WTC11 (cell line): ENCODE measurements at regions not wholly inside any gene's neighbourhood (a gene's known extent, or its start where the extent isn't known, plus 50 kb on each side); places are given as distances from the start of the nearest gene placed in this dataset.
A peak's percentile ranks its signal among the peaks of the same experiment; 100 is the strongest.

ENCODE experiments used
- ATAC-seq: fragments of 200-7000 bp; cut with Tn5 transposase; 2 replicates; pipeline ENCODE4 v1.10.0; 2021; ENCODE audit warnings: mild to moderate bottlenecking, moderate library complexity
- CTCF ChIA-PET: fragments of 300-600 bp; sonication (Branson Sonifier 250); formaldehyde crosslinking; loops from one replicate; lab custom pipeline; 2021; ENCODE audit warnings: antibody characterized with exemption; lab: Charles Lee
- POLR2A ChIA-PET: fragments of 350-600 bp; sonication (Branson Sonifier 250); formaldehyde crosslinking; loops from one replicate; lab custom pipeline; 2021; ENCODE audit warnings: antibody characterized with exemption; lab: Charles Lee
- DNase-seq: peaks from one replicate; pipeline ENCODE4 v3.0.0; 2021; ENCODE audit warnings: low spot score
- H3K27ac Mint-ChIP-seq: 2 replicates; pipeline ENCODE4 v1.8.0; 2021; ENCODE audit warnings: mixed read lengths
- H3K27me3 Mint-ChIP-seq: 2 replicates; pipeline ENCODE4 v1.8.0; 2021; ENCODE audit warnings: low read depth, mild to moderate bottlenecking, moderate library complexity, mixed read lengths
- H3K36me3 Mint-ChIP-seq: 2 replicates; pipeline ENCODE4 v1.8.0; 2021; ENCODE audit warnings: mixed read lengths
- H3K4me1 Mint-ChIP-seq: 2 replicates; pipeline ENCODE4 v1.8.0; 2022; ENCODE audit warnings: mixed read lengths
- H3K4me3 Mint-ChIP-seq: 2 replicates; pipeline ENCODE4 v1.8.0; 2021; ENCODE audit warnings: mild to moderate bottlenecking, moderate library complexity, mixed read lengths
- H3K9me3 Mint-ChIP-seq: 2 replicates; pipeline ENCODE4 v1.8.0; 2021; ENCODE audit warnings: mixed read lengths
- CREM ChIP-seq: sonication (generic); formaldehyde crosslinking; IDR thresholded peaks from 2 replicates; pipeline ENCODE4 v1.8.1; 2022; ENCODE audit warnings: mild to moderate bottlenecking, missing genetic modification reagents, moderate library complexity
- EMX1 ChIP-seq: fragments of 250-450 bp; sonication (Bioruptor Pico); IDR thresholded peaks from 2 replicates; pipeline ENCODE4 v1.8.0; 2021; ENCODE audit warnings: mild to moderate bottlenecking
- ETV6 ChIP-seq: sonication (generic); formaldehyde crosslinking; IDR thresholded peaks from 2 replicates; pipeline ENCODE4 v1.8.1; 2022; ENCODE audit warnings: mild to moderate bottlenecking, missing genetic modification reagents
- IRF2 ChIP-seq: sonication (generic); formaldehyde crosslinking; IDR thresholded peaks from 2 replicates; pipeline ENCODE4 v1.8.0; 2022; ENCODE audit warnings: low read depth, missing genetic modification reagents, borderline replicate concordance
- NFATC4 ChIP-seq: fragments of 250-450 bp; sonication (Bioruptor Pico); IDR thresholded peaks from 2 replicates; pipeline ENCODE4 v1.9.0; 2021; ENCODE audit warnings: mild to moderate bottlenecking
- NFE2L1 ChIP-seq: sonication (generic); formaldehyde crosslinking; IDR thresholded peaks from 2 replicates; pipeline ENCODE4 v1.8.1; 2023; ENCODE audit warnings: missing genetic modification reagents
- NR3C1 ChIP-seq: sonication (generic); formaldehyde crosslinking; conservative IDR thresholded peaks from 2 replicates; pipeline ENCODE4 v1.8.1; 2023; ENCODE audit warnings: low read depth, mild to moderate bottlenecking, missing genetic modification reagents
- OVOL2 ChIP-seq: fragments of 250-450 bp; sonication (Bioruptor Pico); IDR thresholded peaks from 2 replicates; pipeline ENCODE4 v1.9.0; 2021; ENCODE audit warnings: mild to moderate bottlenecking, borderline replicate concordance
- PRRX2 ChIP-seq: fragments of 250-450 bp; sonication (Bioruptor Pico); IDR thresholded peaks from 2 replicates; pipeline ENCODE4 v1.8.0; 2021; ENCODE audit warnings: mild to moderate bottlenecking
- RORB ChIP-seq: fragments of 250-450 bp; sonication (Bioruptor Pico); IDR thresholded peaks from 2 replicates; pipeline ENCODE4 v1.9.0; 2021; ENCODE audit warnings: mild to moderate bottlenecking
- SP1 ChIP-seq: sonication (generic); formaldehyde crosslinking; conservative IDR thresholded peaks from 2 replicates; pipeline ENCODE4 v1.8.1; 2022; ENCODE audit warnings: missing genetic modification reagents
- ZNF138 ChIP-seq: sonication (generic); formaldehyde crosslinking; conservative IDR thresholded peaks from 2 replicates; pipeline ENCODE4 v1.8.1; 2022; ENCODE audit warnings: mild to moderate bottlenecking, moderate library complexity, missing genetic modification reagents
- ZNF263 ChIP-seq: sonication (generic); formaldehyde crosslinking; IDR thresholded peaks from 2 replicates; pipeline ENCODE4 v1.8.1; 2022; ENCODE audit warnings: low read depth, mild to moderate bottlenecking, moderate library complexity, missing genetic modification reagents
- ZNF396 ChIP-seq: fragments of 250-450 bp; sonication (Bioruptor Pico); IDR thresholded peaks from 2 replicates; pipeline ENCODE4 v1.8.0; 2021; ENCODE audit warnings: mild to moderate bottlenecking, moderate library complexity, borderline replicate concordance
- ZNF423 ChIP-seq: fragments of 250-450 bp; sonication (Bioruptor Pico); IDR thresholded peaks from 2 replicates; pipeline ENCODE4 v2.1.2; 2022; ENCODE audit warnings: mild to moderate bottlenecking, moderate library complexity
- TF ChIP-seq, protein P1 (sequence below): fragments of 250-450 bp; sonication (Bioruptor Pico); IDR thresholded peaks from 2 replicates; pipeline ENCODE4 v1.9.0; 2021; ENCODE audit warnings: mild to moderate bottlenecking
- TF ChIP-seq, protein P2 (sequence below): sonication (generic); formaldehyde crosslinking; conservative IDR thresholded peaks from 2 replicates; pipeline ENCODE4 v1.8.1; 2023; ENCODE audit warnings: mild to moderate bottlenecking, low read depth, missing genetic modification reagents, moderate library complexity
- TF ChIP-seq, protein P3 (sequence below): sonication (generic); formaldehyde crosslinking; IDR thresholded peaks from 2 replicates; pipeline ENCODE4 v1.8.1; 2022; ENCODE audit warnings: low read depth, missing genetic modification reagents, borderline replicate concordance
- TF ChIP-seq, protein P4 (sequence below): sonication (generic); formaldehyde crosslinking; IDR thresholded peaks from 2 replicates; pipeline ENCODE4 v1.8.0; 2023; ENCODE audit warnings: missing genetic modification reagents, mild to moderate bottlenecking, borderline replicate concordance

DNA sequence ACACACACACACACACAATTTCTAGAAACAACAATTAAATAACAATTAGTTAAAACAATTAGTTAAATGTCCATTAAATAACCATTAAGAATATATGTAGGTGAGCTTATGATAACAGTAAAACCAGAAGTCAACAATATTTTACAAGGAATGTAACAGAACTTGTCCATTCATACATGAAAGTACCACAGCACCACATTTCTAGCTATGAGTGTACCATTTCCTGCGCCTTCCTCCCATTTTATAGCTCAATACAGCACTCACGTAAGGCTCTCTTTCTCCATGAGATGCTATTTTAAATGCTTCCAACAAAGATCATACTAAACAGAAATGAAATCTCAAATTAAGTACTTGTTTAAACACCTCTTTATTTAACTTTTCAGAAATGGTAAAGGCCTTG, 367.3 kb upstream of the ZWINT start:
- H3K4me1 Mint-ChIP-seq: peaks cover 2% of the 10 kb centered on the region; the same call in 1 of the 2 replicates
- TF ChIP-seq ZNF263 (CRISPR knock-in tag) (no peak), OVOL2 (no peak), IRF2 (CRISPR knock-in tag) (no peak), NFATC4 (CRISPR knock-in tag) (no peak), CREM (CRISPR knock-in tag) (no peak), EMX1 (CRISPR knock-in tag) (no peak)
- TF ChIP-seq, protein P1, sequence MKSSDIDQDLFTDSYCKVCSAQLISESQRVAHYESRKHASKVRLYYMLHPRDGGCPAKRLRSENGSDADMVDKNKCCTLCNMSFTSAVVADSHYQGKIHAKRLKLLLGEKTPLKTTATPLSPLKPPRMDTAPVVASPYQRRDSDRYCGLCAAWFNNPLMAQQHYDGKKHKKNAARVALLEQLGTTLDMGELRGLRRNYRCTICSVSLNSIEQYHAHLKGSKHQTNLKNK (CRISPR knock-in tag): no peak
- TF ChIP-seq, protein P2, sequence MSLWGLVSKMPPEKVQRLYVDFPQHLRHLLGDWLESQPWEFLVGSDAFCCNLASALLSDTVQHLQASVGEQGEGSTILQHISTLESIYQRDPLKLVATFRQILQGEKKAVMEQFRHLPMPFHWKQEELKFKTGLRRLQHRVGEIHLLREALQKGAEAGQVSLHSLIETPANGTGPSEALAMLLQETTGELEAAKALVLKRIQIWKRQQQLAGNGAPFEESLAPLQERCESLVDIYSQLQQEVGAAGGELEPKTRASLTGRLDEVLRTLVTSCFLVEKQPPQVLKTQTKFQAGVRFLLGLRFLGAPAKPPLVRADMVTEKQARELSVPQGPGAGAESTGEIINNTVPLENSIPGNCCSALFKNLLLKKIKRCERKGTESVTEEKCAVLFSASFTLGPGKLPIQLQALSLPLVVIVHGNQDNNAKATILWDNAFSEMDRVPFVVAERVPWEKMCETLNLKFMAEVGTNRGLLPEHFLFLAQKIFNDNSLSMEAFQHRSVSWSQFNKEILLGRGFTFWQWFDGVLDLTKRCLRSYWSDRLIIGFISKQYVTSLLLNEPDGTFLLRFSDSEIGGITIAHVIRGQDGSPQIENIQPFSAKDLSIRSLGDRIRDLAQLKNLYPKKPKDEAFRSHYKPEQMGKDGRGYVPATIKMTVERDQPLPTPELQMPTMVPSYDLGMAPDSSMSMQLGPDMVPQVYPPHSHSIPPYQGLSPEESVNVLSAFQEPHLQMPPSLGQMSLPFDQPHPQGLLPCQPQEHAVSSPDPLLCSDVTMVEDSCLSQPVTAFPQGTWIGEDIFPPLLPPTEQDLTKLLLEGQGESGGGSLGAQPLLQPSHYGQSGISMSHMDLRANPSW (CRISPR knock-in tag): no peak
- TF ChIP-seq, all 79 proteins: peak for 0
- H3K9me3 Mint-ChIP-seq: peaks cover 32% of the 10 kb centered on the region
- ATAC-seq (no peak), DNase-seq (no peak)
- ChIA-PET CTCF (no interaction called here), POLR2A (no interaction called here)
- H3K27ac Mint-ChIP-seq: no peak overlapping the region
- no peaks in the 10 kb centered on the region for H3K27me3 Mint-ChIP-seq
- H3K36me3 Mint-ChIP-seq: peaks cover 4% of the 10 kb centered on the region; the same call in 1 of the 2 replicates
- no peak overlapping the region for H3K4me3 Mint-ChIP-seq

DNA sequence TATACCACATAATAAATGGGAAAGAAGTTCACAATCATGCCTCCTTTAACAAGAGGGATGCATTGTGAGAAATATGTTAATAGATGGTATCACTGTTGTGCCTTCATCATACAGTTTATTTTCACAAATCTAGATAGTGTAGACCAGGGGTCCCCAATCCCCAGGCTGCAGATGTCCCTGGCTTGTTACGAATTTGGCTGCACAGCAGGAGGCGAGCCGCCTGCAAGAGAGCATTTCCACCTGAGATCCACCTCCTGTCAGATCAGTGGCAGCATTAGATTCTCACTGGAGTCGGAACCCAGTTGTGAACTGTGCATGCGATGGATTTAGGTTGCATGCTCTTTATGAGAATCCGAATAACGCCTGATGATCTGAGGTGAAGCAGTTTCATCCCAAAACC, 361.9 kb upstream of the ZWINT start:
- CTCF ChIA-PET: no interaction called here
- Mint-ChIP-seq H3K9me3 (peaks cover 11% of the 10 kb centered on the region; the same call in 1 of the 2 replicates), H3K4me1 (peaks cover 6% of the 10 kb centered on the region), H3K36me3 (no peaks in the 10 kb centered on the region), H3K4me3 (no peak overlapping the region), H3K27ac (no peak overlapping the region), H3K27me3 (no peaks in the 10 kb centered on the region)
- ATAC-seq (no peak), DNase-seq (peak; percentile 13)
- TF ChIP-seq ZNF423 (CRISPR knock-in tag) (no peak), RORB (no peak), ZNF396 (no peak), NR3C1 (CRISPR knock-in tag) (no peak), SP1 (no peak), ETV6 (CRISPR knock-in tag) (no peak)
- TF ChIP-seq, protein P3, sequence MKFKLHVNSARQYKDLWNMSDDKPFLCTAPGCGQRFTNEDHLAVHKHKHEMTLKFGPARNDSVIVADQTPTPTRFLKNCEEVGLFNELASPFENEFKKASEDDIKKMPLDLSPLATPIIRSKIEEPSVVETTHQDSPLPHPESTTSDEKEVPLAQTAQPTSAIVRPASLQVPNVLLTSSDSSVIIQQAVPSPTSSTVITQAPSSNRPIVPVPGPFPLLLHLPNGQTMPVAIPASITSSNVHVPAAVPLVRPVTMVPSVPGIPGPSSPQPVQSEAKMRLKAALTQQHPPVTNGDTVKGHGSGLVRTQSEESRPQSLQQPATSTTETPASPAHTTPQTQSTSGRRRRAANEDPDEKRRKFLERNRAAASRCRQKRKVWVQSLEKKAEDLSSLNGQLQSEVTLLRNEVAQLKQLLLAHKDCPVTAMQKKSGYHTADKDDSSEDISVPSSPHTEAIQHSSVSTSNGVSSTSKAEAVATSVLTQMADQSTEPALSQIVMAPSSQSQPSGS: no peak
- POLR2A ChIA-PET: no interaction called here

DNA sequence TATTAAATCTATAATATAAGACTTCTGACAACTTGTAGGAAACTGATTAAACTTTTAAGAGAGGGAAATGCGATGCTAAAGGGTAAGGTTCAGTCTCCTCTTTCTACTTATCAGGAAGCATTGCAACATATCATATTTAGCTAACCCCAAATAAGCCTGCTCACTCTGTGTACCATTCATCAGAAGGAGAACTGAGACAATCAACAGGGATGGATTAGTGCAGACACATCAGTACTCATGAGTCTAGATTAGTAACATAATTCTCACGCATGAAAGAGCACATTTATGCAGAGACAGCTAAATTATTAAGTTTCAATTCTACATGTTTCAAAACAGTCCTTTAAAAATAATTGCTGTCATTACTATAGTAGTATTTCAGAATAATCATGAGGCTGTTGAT, 354.2 kb upstream of the ZWINT start:
- CTCF ChIA-PET: no interaction called here

DNA sequence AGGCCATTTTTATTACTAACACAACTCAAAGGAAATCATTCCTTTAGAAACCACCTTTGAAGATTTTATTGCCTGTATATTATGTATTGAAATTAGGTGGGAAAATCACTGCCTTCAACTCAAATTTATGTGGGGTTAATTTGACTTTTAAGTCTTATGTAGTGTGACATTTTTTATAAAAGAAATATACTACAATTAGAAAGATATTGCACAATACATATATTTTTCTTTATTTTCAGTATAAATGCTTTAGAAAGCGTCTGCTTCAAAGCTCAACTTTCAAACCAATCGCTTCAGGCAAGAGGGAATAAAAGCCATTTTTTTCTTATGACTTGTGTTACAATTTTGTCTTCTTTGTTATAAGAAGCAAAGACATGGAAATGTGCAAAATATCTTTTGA, 337.4 kb upstream of the ZWINT start:
- H3K4me3 Mint-ChIP-seq: no peak overlapping the region
- no peaks in the 10 kb centered on the region for H3K4me1 Mint-ChIP-seq
- H3K36me3 Mint-ChIP-seq: no peaks in the 10 kb centered on the region
- POLR2A ChIA-PET: no interaction called here
- ATAC-seq: no peak
- CTCF ChIA-PET: no interaction called here
- H3K9me3 Mint-ChIP-seq: no peaks in the 10 kb centered on the region
- no peak overlapping the region for H3K27ac Mint-ChIP-seq
- H3K27me3 Mint-ChIP-seq: no peaks in the 10 kb centered on the region; the same call in 1 of the 2 replicates
- no peak for DNase-seq
- TF ChIP-seq SP1: no peak
- TF ChIP-seq, protein P4, sequence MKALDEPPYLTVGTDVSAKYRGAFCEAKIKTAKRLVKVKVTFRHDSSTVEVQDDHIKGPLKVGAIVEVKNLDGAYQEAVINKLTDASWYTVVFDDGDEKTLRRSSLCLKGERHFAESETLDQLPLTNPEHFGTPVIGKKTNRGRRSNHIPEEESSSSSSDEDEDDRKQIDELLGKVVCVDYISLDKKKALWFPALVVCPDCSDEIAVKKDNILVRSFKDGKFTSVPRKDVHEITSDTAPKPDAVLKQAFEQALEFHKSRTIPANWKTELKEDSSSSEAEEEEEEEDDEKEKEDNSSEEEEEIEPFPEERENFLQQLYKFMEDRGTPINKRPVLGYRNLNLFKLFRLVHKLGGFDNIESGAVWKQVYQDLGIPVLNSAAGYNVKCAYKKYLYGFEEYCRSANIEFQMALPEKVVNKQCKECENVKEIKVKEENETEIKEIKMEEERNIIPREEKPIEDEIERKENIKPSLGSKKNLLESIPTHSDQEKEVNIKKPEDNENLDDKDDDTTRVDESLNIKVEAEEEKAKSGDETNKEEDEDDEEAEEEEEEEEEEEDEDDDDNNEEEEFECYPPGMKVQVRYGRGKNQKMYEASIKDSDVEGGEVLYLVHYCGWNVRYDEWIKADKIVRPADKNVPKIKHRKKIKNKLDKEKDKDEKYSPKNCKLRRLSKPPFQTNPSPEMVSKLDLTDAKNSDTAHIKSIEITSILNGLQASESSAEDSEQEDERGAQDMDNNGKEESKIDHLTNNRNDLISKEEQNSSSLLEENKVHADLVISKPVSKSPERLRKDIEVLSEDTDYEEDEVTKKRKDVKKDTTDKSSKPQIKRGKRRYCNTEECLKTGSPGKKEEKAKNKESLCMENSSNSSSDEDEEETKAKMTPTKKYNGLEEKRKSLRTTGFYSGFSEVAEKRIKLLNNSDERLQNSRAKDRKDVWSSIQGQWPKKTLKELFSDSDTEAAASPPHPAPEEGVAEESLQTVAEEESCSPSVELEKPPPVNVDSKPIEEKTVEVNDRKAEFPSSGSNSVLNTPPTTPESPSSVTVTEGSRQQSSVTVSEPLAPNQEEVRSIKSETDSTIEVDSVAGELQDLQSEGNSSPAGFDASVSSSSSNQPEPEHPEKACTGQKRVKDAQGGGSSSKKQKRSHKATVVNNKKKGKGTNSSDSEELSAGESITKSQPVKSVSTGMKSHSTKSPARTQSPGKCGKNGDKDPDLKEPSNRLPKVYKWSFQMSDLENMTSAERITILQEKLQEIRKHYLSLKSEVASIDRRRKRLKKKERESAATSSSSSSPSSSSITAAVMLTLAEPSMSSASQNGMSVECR (CRISPR knock-in tag): no peak
- TF ChIP-seq NFE2L1 (CRISPR knock-in tag): no peak
- no peak for TF ChIP-seq ZNF138 (CRISPR knock-in tag)

More for the DNA sequence above, 354.2 kb upstream of the ZWINT start:
- POLR2A ChIA-PET: no interaction called here
- H3K27me3 Mint-ChIP-seq: no peaks in the 10 kb centered on the region
- H3K4me3 Mint-ChIP-seq: no peak overlapping the region
- DNase-seq (no peak), ATAC-seq (no peak)
- H3K36me3 Mint-ChIP-seq: no peaks in the 10 kb centered on the region
- no peaks in the 10 kb centered on the region for H3K4me1 Mint-ChIP-seq
- H3K27ac Mint-ChIP-seq: no peak overlapping the region
- no peaks in the 10 kb centered on the region; the same call in 1 of the 2 replicates for H3K9me3 Mint-ChIP-seq
- TF ChIP-seq PRRX2 (CRISPR knock-in tag): no peak
